ENCODE measurements at regions not wholly inside any gene's neighbourhood (a gene's known extent, or its start where the extent isn't known, plus 50 kb on each side); places are given as distances from the start of the nearest gene placed in this dataset.

DNA sequence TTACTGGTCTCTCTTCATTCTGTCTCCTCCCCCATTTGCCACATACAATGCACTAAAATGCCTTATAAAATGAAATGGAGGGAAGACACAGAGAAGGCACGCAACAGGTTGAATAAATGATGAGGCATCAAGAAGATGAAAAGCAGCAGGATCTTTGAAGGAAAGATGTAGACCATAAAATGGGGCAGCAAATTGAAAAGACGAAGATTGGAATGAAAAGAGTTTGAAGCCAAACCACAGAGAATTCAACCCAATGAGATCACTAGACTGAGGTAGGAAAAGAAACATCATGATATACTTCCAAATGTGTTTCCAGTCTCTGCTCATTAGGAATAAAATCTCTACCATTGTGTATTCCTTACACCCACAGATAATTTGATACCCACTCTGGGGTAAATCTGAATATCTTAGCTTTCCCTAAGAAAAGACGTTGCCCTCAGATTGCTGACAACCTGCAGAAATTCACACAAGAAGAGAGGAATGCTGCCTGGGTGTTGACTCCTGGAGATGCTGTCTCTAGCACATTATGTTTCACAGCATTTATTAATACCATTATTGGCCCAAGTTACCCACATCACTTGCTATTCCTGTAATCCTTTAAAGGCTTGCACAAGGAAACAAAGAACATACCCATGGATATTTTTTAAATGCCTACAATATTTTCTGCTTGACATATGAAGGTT lies 230.9 kb downstream of the LTN1 start:
- DNase-seq, result no peak
- Histone ChIP-seq H3K36me3 (no peaks in the 10 kb centered on the region), H3K27me3 (ENCODE audit: low read depth) (no peaks in the 10 kb centered on the region), H3K4me3 (no peak overlapping the region), H3K4me1 (peaks cover 43% of the 10 kb centered on the region), H3K9me3 (replicated peaks) (no peaks in the 10 kb centered on the region), H3K27ac (replicated peaks) (no peak overlapping the region)
- TF ChIP-seq, protein P1, sequence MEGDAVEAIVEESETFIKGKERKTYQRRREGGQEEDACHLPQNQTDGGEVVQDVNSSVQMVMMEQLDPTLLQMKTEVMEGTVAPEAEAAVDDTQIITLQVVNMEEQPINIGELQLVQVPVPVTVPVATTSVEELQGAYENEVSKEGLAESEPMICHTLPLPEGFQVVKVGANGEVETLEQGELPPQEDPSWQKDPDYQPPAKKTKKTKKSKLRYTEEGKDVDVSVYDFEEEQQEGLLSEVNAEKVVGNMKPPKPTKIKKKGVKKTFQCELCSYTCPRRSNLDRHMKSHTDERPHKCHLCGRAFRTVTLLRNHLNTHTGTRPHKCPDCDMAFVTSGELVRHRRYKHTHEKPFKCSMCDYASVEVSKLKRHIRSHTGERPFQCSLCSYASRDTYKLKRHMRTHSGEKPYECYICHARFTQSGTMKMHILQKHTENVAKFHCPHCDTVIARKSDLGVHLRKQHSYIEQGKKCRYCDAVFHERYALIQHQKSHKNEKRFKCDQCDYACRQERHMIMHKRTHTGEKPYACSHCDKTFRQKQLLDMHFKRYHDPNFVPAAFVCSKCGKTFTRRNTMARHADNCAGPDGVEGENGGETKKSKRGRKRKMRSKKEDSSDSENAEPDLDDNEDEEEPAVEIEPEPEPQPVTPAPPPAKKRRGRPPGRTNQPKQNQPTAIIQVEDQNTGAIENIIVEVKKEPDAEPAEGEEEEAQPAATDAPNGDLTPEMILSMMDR (IDR thresholded peaks at IDR 0.05; ENCODE audit: borderline replicate concordance), result no peak
- intact Hi-C loops (cut with micrococcal nuclease), result no loop called here

DNA sequence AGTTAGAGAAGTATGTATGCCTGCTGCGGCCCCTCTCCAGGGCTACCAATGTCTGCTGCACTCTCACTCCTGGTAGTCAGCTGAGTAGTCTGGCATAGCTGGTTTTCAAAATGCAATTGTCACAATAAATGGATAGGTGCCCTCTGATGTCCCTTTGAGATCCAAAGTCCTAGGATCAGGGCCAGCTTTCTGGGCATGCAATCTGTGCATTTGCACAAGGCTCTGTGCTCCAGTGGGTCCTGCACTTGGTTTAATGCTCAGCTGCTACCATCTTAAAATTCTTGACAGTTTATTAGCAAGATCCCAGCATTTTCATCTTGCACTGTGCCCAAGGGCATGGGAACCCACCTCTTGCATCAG lies 233.8 kb downstream of the LTN1 start:
- no peak overlapping the region for H3K4me3 ChIP-seq
- TF ChIP-seq, protein P1 (IDR thresholded peaks at IDR 0.05; ENCODE audit: borderline replicate concordance), result no peak
- peaks cover 61% of the 10 kb centered on the region for H3K4me1 ChIP-seq
- no peaks in the 10 kb centered on the region for H3K36me3 ChIP-seq
- H3K9me3 ChIP-seq (replicated peaks), result no peaks in the 10 kb centered on the region
- H3K27ac ChIP-seq (replicated peaks), result peak overlapping the region; percentile 95
- intact Hi-C loops (cut with micrococcal nuclease), result no loop called here
- no peak for DNase-seq
- H3K27me3 ChIP-seq (ENCODE audit: low read depth), result no peaks in the 10 kb centered on the region

DNA sequence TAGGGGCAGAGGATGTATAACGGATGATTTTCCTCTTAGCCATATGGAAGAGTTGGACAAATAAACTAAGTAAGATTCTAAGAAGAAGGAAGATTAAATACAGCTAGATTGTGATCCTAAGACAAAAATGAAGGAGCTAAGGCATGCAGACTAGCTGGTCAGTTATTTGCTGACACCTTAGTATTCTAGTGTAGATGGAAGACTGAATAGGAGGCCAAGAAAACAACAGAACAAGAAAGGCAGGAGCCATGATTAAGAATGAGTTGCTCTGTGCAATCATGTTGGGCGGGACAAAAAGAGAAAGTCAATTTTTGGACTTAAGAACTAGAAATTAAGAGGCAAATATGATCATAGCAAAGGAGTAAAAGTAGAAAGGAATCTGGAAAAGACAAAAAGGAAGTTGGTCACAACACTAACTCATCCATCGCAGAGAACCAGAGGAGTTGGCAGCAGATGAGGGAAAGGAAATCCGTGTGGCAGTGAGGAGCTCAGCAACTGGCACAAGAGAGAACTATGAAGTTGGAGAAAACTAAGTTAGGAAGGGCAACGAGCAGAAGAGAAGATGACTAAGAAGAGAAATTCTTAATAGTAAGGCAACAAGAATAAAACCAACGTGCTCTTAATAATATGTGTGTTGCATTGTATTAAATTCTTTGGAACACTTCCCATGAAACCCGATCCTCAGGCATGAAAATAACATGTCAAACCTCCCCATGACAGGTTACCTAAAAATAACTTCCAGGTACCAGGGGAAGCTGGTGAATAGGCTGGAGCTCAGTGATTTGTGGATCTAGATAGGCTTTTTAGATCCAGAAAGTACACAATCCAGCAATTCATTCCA lies 234.4 kb downstream of the LTN1 start:
- no peak for DNase-seq
- TF ChIP-seq, protein P1 (IDR thresholded peaks at IDR 0.05; ENCODE audit: borderline replicate concordance), result no peak
- peaks cover 62% of the 10 kb centered on the region for H3K4me1 ChIP-seq
- H3K4me3 ChIP-seq, result no peak overlapping the region
- H3K27ac ChIP-seq (replicated peaks), result peak overlapping the region; percentile 95
- H3K36me3 ChIP-seq, result no peaks in the 10 kb centered on the region
- no peaks in the 10 kb centered on the region for H3K9me3 ChIP-seq (replicated peaks)
- intact Hi-C loops (cut with micrococcal nuclease), result no loop called here
- H3K27me3 ChIP-seq (ENCODE audit: low read depth), result no peaks in the 10 kb centered on the region

GRCh38 chr21:28754862-28755261 lies 237.8 kb downstream of the LTN1 start:
- Histone ChIP-seq H3K9me3 (replicated peaks) (no peaks in the 10 kb centered on the region), H3K36me3 (no peaks in the 10 kb centered on the region), H3K27me3 (ENCODE audit: low read depth) (no peaks in the 10 kb centered on the region), H3K4me3 (no peak overlapping the region), H3K4me1 (peaks cover 63% of the 10 kb centered on the region), H3K27ac (replicated peaks) (peak overlapping the region; percentile 95)
- DNase-seq, result no peak
- intact Hi-C loops (cut with micrococcal nuclease), result no loop called here
- TF ChIP-seq, protein P1 (IDR thresholded peaks at IDR 0.05; ENCODE audit: borderline replicate concordance), result no peak

DNA sequence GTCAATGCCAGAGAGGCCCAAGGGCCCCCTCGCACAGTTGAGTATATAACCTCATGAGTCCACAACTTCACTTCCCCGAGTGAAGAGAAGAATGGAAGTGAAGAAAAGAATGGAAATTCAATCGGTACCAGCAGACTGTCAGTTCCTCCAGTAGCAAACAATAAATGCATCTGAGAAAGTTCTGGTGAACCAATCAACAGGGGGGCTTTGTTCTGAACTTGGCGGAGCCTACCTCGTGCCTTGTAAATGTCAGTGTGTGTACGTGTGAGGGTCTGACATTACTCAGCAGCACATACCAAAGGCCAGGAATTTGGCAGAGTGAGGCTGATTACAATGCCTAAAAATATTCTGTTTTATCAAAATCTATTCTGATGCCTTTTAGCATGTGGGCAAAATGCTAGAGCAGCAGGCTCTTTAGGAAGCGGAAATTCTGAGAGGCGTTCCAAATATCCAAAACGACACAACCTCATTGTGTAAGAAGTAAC lies 238.5 kb downstream of the LTN1 start:
- no peaks in the 10 kb centered on the region for H3K27me3 ChIP-seq (ENCODE audit: low read depth)
- peak overlapping the region; percentile 44 for H3K4me3 ChIP-seq
- H3K4me1 ChIP-seq, result peaks cover 69% of the 10 kb centered on the region
- H3K9me3 ChIP-seq (replicated peaks), result no peaks in the 10 kb centered on the region
- H3K27ac ChIP-seq (replicated peaks), result peak overlapping the region; percentile 95
- intact Hi-C loops (cut with micrococcal nuclease), result no loop called here
- DNase-seq, result peak; percentile 46
- TF ChIP-seq, protein P1 (IDR thresholded peaks at IDR 0.05; ENCODE audit: borderline replicate concordance), result no peak
- no peaks in the 10 kb centered on the region for H3K36me3 ChIP-seq

Data from left ventricle myocardium inferior (tissue), 1 donor.